GM10266 (cell line): ENCODE measurements at regions not wholly inside any gene's neighbourhood (a gene's known extent, or its start where the extent isn't known, plus 50 kb on each side); places are given as distances from the start of the nearest gene placed in this dataset.
"Not testable (repeated sequence)": the region's sequence is repeated elsewhere in the genome, so short reads cannot be mapped to it uniquely, and the experiment has no call there.

Source experiments
- DNase-seq: peaks from one replicate; pipeline ENCODE4 v3.0.0; 2012; ENCODE audit errors: extremely low spot score
- CTCF ChIP-seq: IDR thresholded peaks from 2 replicates; pipeline ENCODE4 v1.5.1; 2012; ENCODE audit warnings: mild to moderate bottlenecking, low read depth; ENCODE audit not compliant: control insufficient read depth, insufficient read depth; ENCODE audit errors: missing control alignments

- TF ChIP-seq CTCF, result no peak
- DNase-seq, result no peak
Measured at GRCh38 chrX:108875548-108875947, 139.2 kb upstream of the IRS4 start.

- not testable (repeated sequence) for DNase-seq
Measured at GRCh38 chrX:108843039-108843438, 106.7 kb upstream of the IRS4 start.

- TF ChIP-seq CTCF, result no peak
- no peak for DNase-seq
Measured at GRCh38 chrX:108833993-108834392, 97.6 kb upstream of the IRS4 start.

GRCh38 chrX:108811891-108812290, 75.5 kb upstream of the IRS4 start:
- no peak for TF ChIP-seq CTCF
- no peak for DNase-seq

- TF ChIP-seq CTCF, result no peak
Measured at GRCh38 chrX:108795240-108795639, 58.9 kb upstream of the IRS4 start.

More at GRCh38 chrX:108795240-108795639, 58.9 kb upstream of the IRS4 start:
- DNase-seq, result no peak
